D721Med (cell line): ENCODE measurements at regions not wholly inside any gene's neighbourhood (a gene's known extent, or its start where the extent isn't known, plus 50 kb on each side); places are given as distances from the start of the nearest gene placed in this dataset.

Experiments
- DNase-seq: peaks from one replicate; pipeline ENCODE4 v3.0.0; 2011; ENCODE audit warnings: low spot score; ENCODE audit not compliant: insufficient read length
- FAIRE-seq: peaks from 2 replicates; lab custom pipeline; 2011; peaks lifted over from hg19 to GRCh38; lab: Jason Lieb, UNC
- TF ChIP-seq, protein P1 (sequence below): IDR thresholded peaks from 2 replicates; pipeline ENCODE4 v1.5.1; 2012; ENCODE audit warnings: mild to moderate bottlenecking, control low read depth; ENCODE audit not compliant: insufficient read depth; ENCODE audit errors: missing control alignments

DNA sequence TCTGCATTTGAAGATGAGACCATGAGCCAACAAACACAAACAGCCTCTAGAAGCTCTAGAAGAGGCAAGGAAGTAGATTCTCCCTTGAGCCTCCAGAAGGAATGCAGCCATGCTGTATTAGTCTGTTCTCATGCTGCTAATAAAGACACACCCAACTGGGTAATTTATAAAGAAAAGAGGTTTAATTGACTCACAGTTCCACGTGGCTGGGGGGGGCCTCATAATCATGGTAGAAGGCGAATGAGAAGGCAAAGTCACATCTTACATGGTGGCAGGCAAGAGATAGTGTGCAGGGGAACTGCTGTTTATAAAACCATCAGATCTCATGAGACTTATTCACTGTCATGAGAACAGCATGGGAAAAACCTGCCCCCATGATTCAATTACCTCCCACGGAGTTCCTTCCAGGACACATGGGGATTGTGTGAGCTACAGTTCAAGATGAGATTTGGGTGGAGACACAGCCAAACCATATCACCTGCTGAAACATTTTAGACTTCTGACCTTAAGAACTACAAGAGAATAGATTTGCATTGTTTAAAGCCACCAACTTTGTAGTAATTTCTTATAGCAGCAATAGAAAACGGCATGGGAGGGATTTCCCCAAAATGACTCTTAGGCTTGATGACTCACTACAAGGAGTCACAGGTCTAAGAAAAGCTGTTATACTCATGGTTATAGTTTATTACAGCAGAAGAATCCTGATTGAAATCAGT lies 284.4 kb upstream of the SFRP2 start:
- FAIRE-seq (no peak), DNase-seq (no peak)
- TF ChIP-seq, protein P1, sequence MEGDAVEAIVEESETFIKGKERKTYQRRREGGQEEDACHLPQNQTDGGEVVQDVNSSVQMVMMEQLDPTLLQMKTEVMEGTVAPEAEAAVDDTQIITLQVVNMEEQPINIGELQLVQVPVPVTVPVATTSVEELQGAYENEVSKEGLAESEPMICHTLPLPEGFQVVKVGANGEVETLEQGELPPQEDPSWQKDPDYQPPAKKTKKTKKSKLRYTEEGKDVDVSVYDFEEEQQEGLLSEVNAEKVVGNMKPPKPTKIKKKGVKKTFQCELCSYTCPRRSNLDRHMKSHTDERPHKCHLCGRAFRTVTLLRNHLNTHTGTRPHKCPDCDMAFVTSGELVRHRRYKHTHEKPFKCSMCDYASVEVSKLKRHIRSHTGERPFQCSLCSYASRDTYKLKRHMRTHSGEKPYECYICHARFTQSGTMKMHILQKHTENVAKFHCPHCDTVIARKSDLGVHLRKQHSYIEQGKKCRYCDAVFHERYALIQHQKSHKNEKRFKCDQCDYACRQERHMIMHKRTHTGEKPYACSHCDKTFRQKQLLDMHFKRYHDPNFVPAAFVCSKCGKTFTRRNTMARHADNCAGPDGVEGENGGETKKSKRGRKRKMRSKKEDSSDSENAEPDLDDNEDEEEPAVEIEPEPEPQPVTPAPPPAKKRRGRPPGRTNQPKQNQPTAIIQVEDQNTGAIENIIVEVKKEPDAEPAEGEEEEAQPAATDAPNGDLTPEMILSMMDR: no peak

DNA sequence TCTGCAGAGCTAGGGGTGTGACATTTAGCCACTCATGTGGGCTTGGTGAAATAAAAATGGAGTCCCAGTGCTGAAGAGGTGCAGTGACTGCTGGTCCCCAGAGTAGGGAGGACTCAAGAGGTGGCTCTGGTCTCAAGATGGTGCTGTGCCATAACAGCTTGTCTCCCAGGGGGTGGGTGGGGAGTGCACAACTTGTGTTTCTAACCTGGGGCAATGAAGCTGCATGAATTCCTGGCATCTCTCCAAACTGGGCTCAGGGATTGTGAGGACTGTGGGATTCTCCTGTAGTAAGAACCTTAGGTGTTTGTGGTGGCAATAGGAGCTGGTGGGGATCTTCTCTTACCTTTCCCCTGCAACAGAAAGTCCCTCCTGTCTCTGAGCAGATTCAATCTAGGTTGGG lies 278.9 kb upstream of the SFRP2 start:
- DNase-seq (no peak), FAIRE-seq (no peak)
- TF ChIP-seq, protein P1: no peak

DNA sequence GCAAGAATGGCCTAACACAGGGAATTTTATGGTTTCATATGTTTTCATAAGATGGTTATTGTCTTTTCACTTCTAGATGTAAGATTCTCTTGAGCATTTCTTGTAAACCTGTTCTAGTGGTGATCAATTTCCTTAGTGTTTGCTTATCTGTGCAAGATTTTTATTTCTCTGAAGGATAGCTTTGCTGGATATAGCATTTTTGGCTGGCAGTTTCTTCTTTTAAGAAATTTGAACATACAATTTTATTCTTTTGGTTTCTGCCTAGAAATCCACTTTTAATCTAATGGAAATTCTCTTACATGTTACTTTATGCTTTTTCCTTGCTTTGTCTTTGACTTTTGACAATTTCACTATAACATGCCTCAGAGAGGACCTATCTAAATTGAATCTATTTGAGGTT lies 276.5 kb upstream of the SFRP2 start:
- no peak for DNase-seq
- TF ChIP-seq, protein P1: no peak
- no peak for FAIRE-seq

DNA sequence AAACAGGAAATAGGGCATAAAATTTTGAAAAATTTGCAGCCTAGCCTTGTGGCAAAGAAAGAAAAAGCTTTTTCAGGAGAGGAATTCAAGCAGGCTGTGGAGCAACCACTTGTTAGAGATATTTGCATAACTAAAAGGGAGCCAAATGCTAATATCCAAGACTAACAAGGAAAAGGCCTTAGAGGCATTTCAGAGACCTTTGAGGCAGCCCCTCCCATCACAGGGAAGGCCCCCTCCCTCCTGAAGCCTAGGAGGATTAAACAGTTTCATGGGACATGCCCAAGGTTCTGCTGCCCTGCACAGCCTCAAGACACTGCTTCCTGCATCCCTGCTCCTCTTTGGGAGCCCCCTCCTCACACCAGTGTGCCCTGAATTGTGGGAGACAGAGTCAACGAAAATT lies 275.4 kb upstream of the SFRP2 start:
- TF ChIP-seq, protein P1: no peak
- FAIRE-seq (no peak), DNase-seq (no peak)

DNA sequence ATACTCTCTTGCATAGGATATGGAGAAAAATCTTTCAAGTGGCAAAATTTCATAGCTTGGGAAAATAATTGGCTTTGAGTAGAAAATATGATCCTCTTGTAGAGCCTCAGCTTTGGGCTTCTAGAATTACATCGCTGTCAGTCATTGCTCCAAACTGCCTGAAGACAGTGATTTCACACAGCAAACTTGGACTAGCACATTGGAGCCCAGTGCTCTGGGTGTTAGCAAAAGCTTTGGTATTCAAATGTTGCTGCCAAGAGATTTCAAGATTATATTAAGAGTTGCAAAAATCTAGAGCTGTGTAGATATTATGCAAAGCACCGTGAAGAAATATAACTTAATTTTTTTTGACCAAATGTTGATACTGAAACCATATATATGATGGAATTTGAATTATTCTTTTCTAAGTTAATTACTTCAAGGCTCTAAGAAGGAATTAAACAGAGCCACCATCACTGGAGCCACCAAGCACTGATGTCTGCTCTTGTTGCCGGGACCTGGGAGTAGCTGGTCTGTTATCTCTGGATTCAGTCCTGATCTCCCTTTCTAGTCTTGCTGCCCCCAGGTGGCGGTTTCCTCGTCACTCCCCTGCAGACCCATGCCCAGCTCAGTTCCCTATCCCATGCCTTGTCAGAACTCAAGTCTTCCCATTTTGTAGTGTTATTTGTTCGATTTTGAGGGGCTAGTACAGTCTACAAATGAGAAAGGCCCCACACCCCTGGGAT lies 260.7 kb upstream of the SFRP2 start:
- no peak for FAIRE-seq
- DNase-seq: no peak
- TF ChIP-seq, protein P1: peak; percentile 41

DNA sequence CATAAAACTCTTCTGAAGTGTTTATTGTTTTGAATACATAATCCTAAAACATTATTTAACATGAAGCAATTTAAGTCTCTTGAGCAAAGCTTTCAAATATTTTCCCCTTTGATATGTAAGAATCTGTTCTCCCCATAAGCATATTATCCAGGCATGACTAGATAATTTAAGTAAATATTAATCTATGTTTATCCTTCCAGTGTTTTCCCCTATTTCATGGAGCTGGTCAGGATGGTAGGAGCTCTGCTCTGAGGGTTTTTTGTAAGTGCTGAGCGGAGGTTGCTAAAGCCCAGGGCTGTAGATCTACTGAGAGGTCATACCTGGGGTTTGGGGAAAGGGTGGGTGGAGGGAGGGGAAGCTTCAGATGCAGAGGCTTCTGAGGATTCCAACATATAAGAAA lies 258.9 kb upstream of the SFRP2 start:
- FAIRE-seq: no peak
- TF ChIP-seq, protein P1: no peak
- DNase-seq: no peak
